GM21576 (cell line): ENCODE measurements at regions not wholly inside any gene's neighbourhood (a gene's known extent, or its start where the extent isn't known, plus 50 kb on each side); places are given as distances from the start of the nearest gene placed in this dataset.

Experiments
- ATAC-seq: cut with Tn5 transposase; IDR thresholded peaks from one replicate; pipeline ENCODE4 v1.9.1; 2021; ENCODE audit warnings: mild to moderate bottlenecking, moderate library complexity; ENCODE audit not compliant: unreplicated experiment

DNA sequence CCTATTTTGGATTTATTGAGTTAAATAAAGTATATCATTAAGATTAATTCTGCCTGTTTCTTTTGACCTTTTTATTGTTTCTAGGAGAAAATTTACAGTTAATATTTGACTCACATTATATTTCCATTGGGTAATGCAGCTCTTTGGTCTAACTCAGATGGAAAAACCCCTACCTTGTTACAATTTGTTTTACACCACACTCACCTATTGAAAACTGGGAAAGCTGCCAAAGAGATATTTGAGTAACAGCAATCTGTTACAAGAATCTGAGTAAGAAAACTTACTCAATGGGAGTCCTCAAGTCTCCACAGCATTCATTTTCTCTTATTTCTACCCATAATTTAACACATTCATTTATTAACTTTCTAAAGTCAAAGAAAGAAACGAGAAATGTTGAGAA lies 108.0 kb upstream of the TLL1 start:
- ATAC-seq = no peak

- no peak for ATAC-seq
Observed at GRCh38 chr4:165766018-165766417, 107.0 kb upstream of the TLL1 start.

DNA sequence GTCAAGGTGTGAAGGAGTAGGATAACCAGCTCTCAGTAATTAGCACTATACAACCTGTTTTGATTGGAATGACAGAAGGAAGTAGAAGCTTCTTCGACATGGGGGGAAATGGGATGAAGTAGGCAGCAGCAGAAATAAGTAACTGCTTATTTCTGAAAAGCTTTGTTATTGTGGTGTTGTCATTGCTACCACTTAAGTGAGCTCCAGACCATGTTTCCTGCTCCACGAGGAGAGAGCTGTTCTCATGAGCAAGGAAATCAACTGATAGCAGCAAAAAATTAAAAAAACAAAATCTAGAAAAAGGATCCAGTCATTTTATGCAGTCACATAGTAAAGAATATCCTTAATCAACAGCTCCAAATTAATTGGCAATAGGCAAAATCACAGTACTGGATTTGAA lies 106.1 kb upstream of the TLL1 start:
- no peak for ATAC-seq

DNA sequence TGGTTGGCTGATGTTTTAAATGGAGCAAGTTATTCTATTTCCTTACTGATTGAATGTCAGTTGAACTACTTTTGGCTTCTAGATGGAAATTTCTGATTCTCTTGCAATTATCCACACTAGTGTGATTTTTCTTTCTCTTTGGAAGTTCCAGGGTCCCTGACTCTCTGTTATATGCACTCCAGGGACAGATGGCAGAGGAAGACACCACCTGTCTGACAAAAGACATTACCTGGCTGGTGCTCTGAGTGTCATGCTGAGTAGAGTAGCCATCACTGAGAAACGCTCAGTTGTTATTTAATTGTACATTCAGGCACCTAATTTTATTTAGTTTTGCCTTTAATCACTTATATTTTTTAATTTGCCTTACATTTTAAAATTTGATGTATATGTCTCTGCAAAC lies 105.4 kb upstream of the TLL1 start:
- no peak for ATAC-seq

DNA sequence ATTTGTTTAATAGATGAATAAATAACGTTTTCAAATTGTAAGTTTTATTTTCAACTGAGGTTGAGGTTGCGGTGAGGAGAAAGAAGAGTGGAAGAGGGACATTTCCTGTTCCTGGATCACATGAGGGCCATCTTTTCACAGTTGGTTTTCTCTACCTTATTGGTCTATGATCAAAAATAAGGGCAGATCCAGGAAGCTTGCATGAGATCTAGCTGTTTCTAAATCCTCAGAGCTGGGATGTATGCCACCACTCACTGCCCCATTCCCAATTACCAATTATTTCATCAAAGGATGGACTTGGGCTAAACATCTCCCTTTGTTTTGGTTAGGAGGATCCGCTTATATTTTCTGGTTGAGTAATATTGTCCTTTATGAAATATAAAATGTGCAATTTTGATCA lies 104.8 kb upstream of the TLL1 start:
- ATAC-seq = no peak

GRCh38 chr4:165774326-165774725 lies 98.7 kb upstream of the TLL1 start:
- no peak for ATAC-seq

DNA sequence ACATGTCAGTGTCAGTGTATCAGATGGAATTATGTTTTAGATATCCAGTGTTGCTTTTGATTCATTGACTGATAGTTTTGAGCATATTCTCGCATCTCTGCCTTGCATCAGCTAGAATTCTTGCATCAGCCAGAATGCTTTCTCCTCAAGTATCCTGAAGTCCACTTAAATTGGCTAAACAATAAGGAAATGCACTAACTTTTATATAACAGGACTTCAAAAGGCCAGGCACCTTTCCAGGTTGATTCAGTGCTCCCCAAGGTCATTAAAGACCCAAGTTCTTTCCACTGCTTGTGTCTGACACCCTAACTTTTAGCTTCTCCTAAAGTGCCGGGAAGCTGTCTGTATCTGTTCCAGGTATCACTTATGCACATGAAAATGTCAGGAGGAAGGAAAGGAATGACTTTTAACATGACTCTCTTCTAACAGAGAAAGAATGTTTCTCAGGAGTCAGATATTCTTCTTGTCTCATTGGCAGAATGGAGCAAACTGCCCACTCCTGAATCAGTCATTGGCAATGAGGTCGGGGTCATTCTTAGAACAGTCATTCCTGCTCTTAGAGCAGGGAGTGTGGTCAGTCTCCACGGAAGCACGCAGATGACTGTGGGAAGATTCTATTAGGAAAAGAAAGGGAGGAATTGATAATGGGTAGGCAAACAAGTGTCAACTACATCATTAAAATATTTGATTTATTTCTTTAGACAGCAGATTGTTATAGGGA lies 92.9 kb upstream of the TLL1 start:
- no peak for ATAC-seq

DNA sequence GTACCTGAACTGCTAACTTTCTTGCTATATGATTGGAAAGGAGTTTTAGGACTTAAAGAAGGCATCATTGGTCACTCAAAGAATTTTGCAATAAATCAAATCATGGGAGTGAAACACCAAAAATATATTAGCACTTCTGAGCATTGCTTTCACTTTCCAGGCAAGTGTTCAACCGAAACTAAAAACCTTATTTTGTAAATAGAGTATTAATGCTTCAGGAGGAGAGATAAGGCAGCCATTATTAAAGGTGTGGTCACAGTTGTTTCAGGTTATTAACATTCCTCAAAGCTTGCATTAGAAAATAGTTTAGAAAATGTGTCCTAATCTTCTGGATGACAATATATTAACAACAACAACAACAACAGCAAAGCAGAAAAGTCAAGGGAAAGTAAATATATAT lies 92.3 kb upstream of the TLL1 start:
- ATAC-seq = no peak

DNA sequence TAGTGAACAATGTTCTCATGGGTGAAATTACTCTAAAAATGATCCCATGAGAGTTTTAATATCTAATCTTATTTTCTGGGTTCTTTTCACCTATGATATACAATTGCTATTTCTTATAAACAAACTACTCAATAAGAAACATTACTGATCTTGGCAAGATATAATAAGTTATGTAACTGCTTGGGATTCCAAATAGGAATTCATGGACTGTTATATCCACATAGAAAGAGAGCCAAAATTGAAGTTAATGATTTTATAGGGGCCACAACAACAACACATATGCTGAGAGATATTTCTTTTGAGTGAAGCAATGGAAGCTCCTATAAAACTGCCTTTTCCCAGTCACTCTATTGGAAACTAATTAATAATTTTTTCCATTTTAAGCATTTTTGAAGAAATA lies 90.4 kb upstream of the TLL1 start:
- no peak for ATAC-seq

GRCh38 chr4:165783626-165784025 lies 89.4 kb upstream of the TLL1 start:
- ATAC-seq = no peak

DNA sequence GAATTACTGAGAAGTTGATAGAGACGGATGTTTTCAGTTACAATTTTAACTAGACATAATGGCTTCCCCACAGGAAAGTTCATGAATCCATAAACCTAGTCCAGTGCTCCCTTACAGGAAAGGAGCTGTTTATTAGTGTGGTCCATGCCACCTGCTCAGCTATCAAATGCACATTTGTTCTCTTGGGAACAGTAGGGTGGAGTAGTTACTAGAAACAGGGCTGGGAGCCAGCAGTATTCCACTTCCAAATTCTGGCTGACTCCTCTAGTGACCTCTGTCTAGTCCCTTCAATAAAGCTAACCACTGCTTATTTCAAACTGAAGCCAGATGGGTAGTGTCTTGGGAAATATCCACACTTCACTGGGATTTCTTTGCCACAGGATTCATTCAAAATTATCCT lies 88.4 kb upstream of the TLL1 start:
- ATAC-seq = no peak

GRCh38 chr4:165785337-165785736 lies 87.7 kb upstream of the TLL1 start:
- no peak for ATAC-seq

GRCh38 chr4:165787516-165788274 lies 85.3 kb upstream of the TLL1 start:
- no peak for ATAC-seq

DNA sequence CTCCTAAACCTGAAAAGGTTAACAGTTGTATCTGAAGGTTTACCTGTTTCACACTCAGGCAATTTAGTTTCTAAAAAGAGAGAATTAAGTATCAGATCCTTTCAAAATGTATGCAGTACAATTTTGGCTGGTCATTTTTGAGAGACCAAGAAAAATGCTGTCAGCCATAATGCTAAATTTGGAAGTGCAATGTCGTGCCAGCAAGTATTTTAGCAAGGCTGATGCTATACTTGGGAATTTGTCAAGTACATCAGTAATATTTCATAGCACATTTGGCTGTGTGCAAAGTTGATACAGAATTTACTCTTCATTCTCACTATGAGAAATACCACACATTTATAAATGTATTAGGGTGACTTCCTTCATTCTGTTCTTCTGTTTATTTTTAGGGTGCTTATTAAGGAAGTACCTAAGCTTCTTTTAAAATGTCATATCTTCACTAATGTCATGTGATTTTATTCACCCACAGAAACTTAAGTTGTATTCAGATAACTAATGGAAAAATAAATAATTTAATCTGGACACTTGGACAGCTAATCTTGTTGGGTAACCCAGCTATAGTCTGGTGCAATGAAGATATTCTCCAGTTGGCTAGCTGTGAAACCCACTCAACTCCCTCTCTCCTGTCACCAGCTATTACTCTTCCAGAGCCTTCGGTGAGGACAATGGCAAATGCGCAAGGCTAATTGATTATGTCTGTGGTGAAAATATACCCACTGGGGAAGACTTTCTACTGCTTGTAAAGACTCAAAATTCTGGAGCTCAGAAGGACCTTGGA lies 84.2 kb upstream of the TLL1 start:
- no peak for ATAC-seq

DNA sequence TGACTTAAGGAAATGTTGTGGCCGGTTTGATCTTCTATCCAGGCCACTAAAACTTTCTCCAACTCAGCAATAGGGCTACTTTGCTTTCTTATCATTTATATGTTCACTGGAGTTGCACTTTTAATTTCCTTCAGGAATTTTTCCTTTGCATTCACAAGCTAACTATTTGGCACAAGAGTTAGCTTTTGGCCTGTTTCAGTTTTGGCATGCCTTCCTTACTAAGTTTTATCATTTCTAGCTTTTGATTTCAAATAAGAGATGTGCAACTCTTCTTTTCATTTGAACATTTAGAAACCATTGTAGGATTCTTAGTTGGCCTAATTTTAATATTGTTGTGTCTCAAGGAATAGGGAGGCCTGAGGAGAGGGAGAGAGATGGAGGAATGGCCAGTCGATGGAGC lies 79.8 kb upstream of the TLL1 start:
- ATAC-seq = no peak

GRCh38 chr4:165794834-165795233 lies 78.2 kb upstream of the TLL1 start:
- ATAC-seq = no peak

- ATAC-seq = no peak
Observed at GRCh38 chr4:165799384-165799815, 73.6 kb upstream of the TLL1 start.

- ATAC-seq = no peak
Observed at GRCh38 chr4:165802452-165802851, 70.6 kb upstream of the TLL1 start.

DNA sequence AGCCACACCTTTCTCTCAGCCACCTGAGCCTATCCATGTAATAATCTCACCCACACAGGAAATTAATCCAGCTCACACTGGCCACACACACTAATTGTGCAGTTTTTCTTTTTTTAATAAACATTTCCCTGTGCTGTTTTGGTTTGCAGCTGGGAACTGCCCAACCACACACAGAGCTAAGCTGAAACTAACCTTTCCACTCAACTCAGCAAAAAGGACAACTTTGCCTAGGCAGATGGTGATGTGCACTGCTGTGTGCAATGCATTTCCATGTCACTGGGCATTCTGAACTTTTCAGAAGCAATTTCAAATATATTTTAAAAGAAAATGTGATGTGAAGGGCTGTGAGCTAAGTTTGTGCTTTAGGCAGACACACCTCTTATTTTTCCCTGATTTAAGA lies 70.0 kb upstream of the TLL1 start:
- no peak for ATAC-seq

DNA sequence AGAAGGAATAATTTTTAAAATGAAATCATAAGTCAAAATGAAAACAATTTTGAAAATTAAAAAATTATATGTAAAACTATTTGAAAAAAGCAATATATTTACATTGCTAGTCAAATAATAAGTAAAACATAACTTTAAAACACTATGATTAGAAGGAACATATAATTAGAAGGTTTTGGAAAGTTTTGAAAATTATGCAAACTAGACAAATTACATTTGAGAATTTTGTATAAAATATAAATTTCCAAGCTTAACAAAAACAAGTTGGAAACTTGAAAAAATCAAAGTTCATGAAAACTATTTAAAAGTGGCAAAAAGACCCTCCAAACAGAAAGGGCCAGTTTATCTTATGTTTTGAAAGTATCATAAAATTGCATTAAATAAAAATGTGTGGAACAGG lies 67.6 kb upstream of the TLL1 start:
- no peak for ATAC-seq

GRCh38 chr4:165806613-165807012 lies 66.4 kb upstream of the TLL1 start:
- no peak for ATAC-seq

- ATAC-seq = no peak
Observed at GRCh38 chr4:165810726-165811125, 62.3 kb upstream of the TLL1 start.
